HCT116 (cell line): ENCODE measurements at regions not wholly inside any gene's neighbourhood (a gene's known extent, or its start where the extent isn't known, plus 50 kb on each side); places are given as distances from the start of the nearest gene placed in this dataset.

Source experiments
- ATAC-seq: fragments of 200-7000 bp; cut with Tn5 transposase; 2 replicates; pipeline ENCODE4 v1.9.1; 2020; ENCODE audit warnings: mild to moderate bottlenecking, moderate library complexity
- BruUV-seq: library from RNA; stranded (reverse); fragments of 400-500 nt; replicated peaks from 2 replicates; lab custom pipeline; 2021; lab: Mats Ljungman, UMichigan
- CTCF ChIA-PET: fragments of 300-600 bp; sonication (Branson Sonifier 250); formaldehyde crosslinking; loops from one replicate; lab custom pipeline; 2021; ENCODE audit warnings: antibody characterized with exemption; lab: Charles Lee
- POLR2A ChIA-PET: fragments of 300-600, 350-600 bp; sonication (Branson Sonifier 250); formaldehyde crosslinking; loops from one replicate; lab custom pipeline; 2021; ENCODE audit warnings: antibody characterized with exemption; lab: Charles Lee
- RAD21 ChIA-PET, 2 experiments: fragments of 300-600 bp; sonication (Branson Sonifier 250); formaldehyde crosslinking; loops; one replicate each; lab custom pipeline; 2023; ENCODE audit warnings: low total read pairs in 2 of 2; ENCODE audit not compliant: uncharacterized antibody in 2 of 2, unreplicated experiment in 2 of 2, low non-redundant PET in 1 of 2; lab: Charles Lee
- DNase-seq: peaks from one replicate; pipeline ENCODE4 v3.0.0-alpha.2; 2010; ENCODE audit warnings: low read depth, low spot score
- H2AFZ ChIP-seq: fragments of 200-600 bp; shearing (Covaris generic), sonication (generic); 2 replicates; pipeline ENCODE4 v1.6.1; 2017; ENCODE audit warnings: low read depth, mixed run types, mixed read lengths, antibody characterized with exemption, low read length; ENCODE audit not compliant: poor library complexity, severe bottlenecking
- H3K27ac ChIP-seq: 2 replicates; pipeline ENCODE4 v1.5.1; 2012; ENCODE audit warnings: low read depth, low read length
- H3K27me3 ChIP-seq: fragments of 200-600 bp; sonication (generic); 2 replicates; pipeline ENCODE4 v1.6.1; 2016; ENCODE audit warnings: mixed run types, low read length, mixed read lengths; ENCODE audit not compliant: insufficient read depth
- H3K36me3 ChIP-seq, 2 experiments: fragments of 200-500 bp in 1 of 2; fragments of 200-600 bp in 1 of 2; sonication (Bioruptor generic) in 1 of 2; sonication (generic) in 1 of 2; 2 replicates each; pipeline versions ENCODE4 v1.5.1 to v1.6.1; 2014 to 2016; ENCODE audit warnings: low read length in 2 of 2, inconsistent platforms in 1 of 2, mixed read lengths in 1 of 2, mixed run types in 1 of 2; ENCODE audit not compliant: insufficient read depth in 2 of 2, control insufficient read depth in 1 of 2
- H3K4me1 ChIP-seq, 2 experiments: fragments of 200-600 bp in 1 of 2; sonication (generic) in 1 of 2; 2 replicates each; pipeline versions ENCODE4 v1.5.1 to v1.6.1; 2012 to 2017; ENCODE audit warnings: low read length in 2 of 2, inconsistent platforms in 1 of 2, mild to moderate bottlenecking in 1 of 2, mixed read lengths in 1 of 2, mixed run types in 1 of 2, moderate library complexity in 1 of 2; ENCODE audit not compliant: insufficient read depth in 2 of 2, control insufficient read depth in 1 of 2
- H3K4me2 ChIP-seq: fragments of 200-600 bp; sonication (generic); 2 replicates; pipeline ENCODE4 v1.6.1; 2017; ENCODE audit warnings: mixed run types, low read length, mixed read lengths
- H3K4me3 ChIP-seq, 2 experiments: fragments of 200-600 bp in 1 of 2; sonication (generic) in 1 of 2; replicated peaks in 1 of 2; 2 replicates each; pipeline ENCODE4 v1.5.1; 2011 to 2016; ENCODE audit warnings: low read length in 2 of 2, control low read depth in 1 of 2, low read depth in 1 of 2, mild to moderate bottlenecking in 1 of 2, mixed read lengths in 1 of 2, mixed run types in 1 of 2
- H3K79me2 ChIP-seq: fragments of 200-600 bp; sonication (generic); 2 replicates; pipeline ENCODE4 v1.6.1; 2017; ENCODE audit warnings: mild to moderate bottlenecking, mixed run types, low read length, moderate library complexity, mixed read lengths; ENCODE audit not compliant: insufficient read depth
- H3K9ac ChIP-seq: fragments of 200-600 bp; sonication (generic); 2 replicates; pipeline ENCODE4 v1.6.1; 2016; ENCODE audit warnings: low read length, mixed read lengths
- H3K9me2 ChIP-seq: fragments of 200-600 bp; sonication (generic), shearing (Covaris generic); 2 replicates; pipeline ENCODE4 v1.6.1; 2017; ENCODE audit warnings: mixed run types, mild to moderate bottlenecking, moderate library complexity; ENCODE audit not compliant: insufficient read depth
- H3K9me3 ChIP-seq, 2 experiments: fragments of 200-500 bp in 1 of 2; fragments of 200-600 bp in 1 of 2; sonication (Bioruptor generic) in 1 of 2; sonication (generic) in 1 of 2; 2 replicates each; pipeline ENCODE4 v1.6.1; 2014 to 2017; ENCODE audit warnings: low read length in 2 of 2, mixed read lengths in 2 of 2, inconsistent platforms in 1 of 2, low read depth in 1 of 2, mild to moderate bottlenecking in 1 of 2, mixed run types in 1 of 2, moderate library complexity in 1 of 2; ENCODE audit not compliant: control insufficient read depth in 1 of 2, insufficient read depth in 1 of 2
- H4K20me1 ChIP-seq: fragments of 200-600 bp; sonication (generic), shearing (Covaris generic); 2 replicates; pipeline ENCODE4 v1.6.1; 2017; ENCODE audit warnings: mixed run types, mild to moderate bottlenecking, moderate library complexity; ENCODE audit not compliant: insufficient read depth
- CTCF ChIP-seq, 3 experiments: fragments of 200-600 bp in 1 of 3; sonication (generic) in 1 of 3; IDR thresholded peaks in 2 of 3; conservative IDR thresholded peaks in 1 of 3; 2 replicates each; pipeline ENCODE4 v1.5.1; 2012 to 2017; ENCODE audit warnings: low read depth in 2 of 3, low read length in 2 of 3, antibody characterized with exemption in 1 of 3, borderline replicate concordance in 1 of 3, control low read depth in 1 of 3, mild to moderate bottlenecking in 1 of 3, mixed read lengths in 1 of 3, mixed run types in 1 of 3, moderate library complexity in 1 of 3; ENCODE audit not compliant: insufficient read depth in 1 of 3
- EZH2 ChIP-seq: fragments of 200-600 bp; sonication (generic); IDR thresholded peaks from 2 replicates; pipeline ENCODE4 v1.6.1; 2017; ENCODE audit warnings: antibody characterized with exemption, mixed run types
- EZH2phosphoT487 ChIP-seq: fragments of 200-600 bp; IDR thresholded peaks from 2 replicates; pipeline ENCODE4 v1.6.1; 2018; ENCODE audit warnings: antibody characterized with exemption, borderline replicate concordance
- FOSL1 ChIP-seq: IDR thresholded peaks from 2 replicates; pipeline ENCODE4 v1.6.1; 2012; ENCODE audit warnings: low read depth
- RAD21 ChIP-seq: IDR thresholded peaks from 2 replicates; pipeline ENCODE4 v1.6.1; 2012; ENCODE audit warnings: low read depth, mild to moderate bottlenecking
- SRF ChIP-seq: IDR thresholded peaks from 2 replicates; pipeline ENCODE4 v1.6.1; 2012; ENCODE audit warnings: low read depth
- TCF7L2 ChIP-seq: IDR thresholded peaks from 2 replicates; pipeline ENCODE4 v1.7.0; 2011; ENCODE audit warnings: borderline replicate concordance, inconsistent platforms; ENCODE audit not compliant: insufficient read depth, insufficient read length; ENCODE audit errors: extremely low read depth
- ZFX ChIP-seq: fragments of 450-650 bp; IDR thresholded peaks from 2 replicates; pipeline ENCODE4 v1.6.1; 2017
- intact Hi-C: fragments of 100-400 bp; cut with micrococcal nuclease; formaldehyde crosslinking; loops from 2 replicates; pipeline ENCODE4 v1.10.0; 2022
- TF ChIP-seq, protein P1 (sequence below): IDR thresholded peaks from 2 replicates; pipeline ENCODE4 v1.6.1; 2012

DNA sequence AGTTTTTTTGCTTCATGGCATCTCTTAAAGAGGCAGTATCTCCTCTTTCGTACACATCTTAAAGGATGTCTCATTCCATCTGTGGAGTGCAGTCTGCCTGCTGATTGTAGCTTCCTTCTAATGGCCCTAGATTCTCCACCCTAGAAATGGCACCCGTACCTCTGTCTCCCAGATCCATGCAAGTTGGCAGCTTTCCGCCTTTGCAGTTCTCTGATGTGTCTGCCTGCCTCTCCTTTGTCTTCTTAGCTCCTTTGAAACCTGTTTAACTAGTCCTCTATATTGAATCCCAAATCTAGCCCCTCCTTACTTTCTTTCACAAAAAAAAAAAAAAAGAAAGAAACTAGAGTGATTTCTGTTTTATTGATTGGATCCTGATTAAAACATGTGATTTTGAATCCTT lies 1025.0 kb downstream of the ZPLD1 start:
- Histone ChIP-seq H3K9me3 (no peaks in the 10 kb centered on the region), H3K9me2 (no peaks in the 10 kb centered on the region), H3K4me3 (no peak overlapping the region), H4K20me1 (no peaks in the 10 kb centered on the region), H3K79me2 (no peaks in the 10 kb centered on the region), H3K27me3 (no peaks in the 10 kb centered on the region), H3K4me1 (no peaks in the 10 kb centered on the region), H3K4me2 (no peak overlapping the region), H3K9ac (no peak overlapping the region), H3K36me3 (no peaks in the 10 kb centered on the region), H2AFZ (no peak overlapping the region), H3K27ac (no peak overlapping the region)
- ChIA-PET RAD21 (no interaction called here), CTCF (no interaction called here), POLR2A (no interaction called here)
- no peak for DNase-seq
- intact Hi-C loops = no loop called here
- no peak for ATAC-seq
- TF ChIP-seq ZFX = no peak
- TF ChIP-seq SRF = no peak
- no TSS peak for BruUV-seq

GRCh38 chr3:103470498-103470897 lies 1035.7 kb downstream of the ZPLD1 start:
- no peak overlapping the region for H3K4me3 ChIP-seq
- RAD21 ChIA-PET = no interaction called here
- no peak overlapping the region for H3K27ac ChIP-seq
- DNase-seq = no peak
- H3K9me2 ChIP-seq = no peaks in the 10 kb centered on the region; the same call in 1 of the 2 replicates
- H3K9ac ChIP-seq = no peak overlapping the region
- CTCF ChIA-PET = no interaction called here
- no TSS peak for BruUV-seq
- H4K20me1 ChIP-seq = no peaks in the 10 kb centered on the region
- no peaks in the 10 kb centered on the region for H3K79me2 ChIP-seq
- TF ChIP-seq EZH2phosphoT487 = no peak
- no peak for TF ChIP-seq RAD21
- no peak for TF ChIP-seq ZFX
- TF ChIP-seq, protein P1, sequence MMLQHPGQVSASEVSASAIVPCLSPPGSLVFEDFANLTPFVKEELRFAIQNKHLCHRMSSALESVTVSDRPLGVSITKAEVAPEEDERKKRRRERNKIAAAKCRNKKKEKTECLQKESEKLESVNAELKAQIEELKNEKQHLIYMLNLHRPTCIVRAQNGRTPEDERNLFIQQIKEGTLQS = no peak
- TF ChIP-seq EZH2 = no peak
- no peak for TF ChIP-seq TCF7L2
- no peak for TF ChIP-seq CTCF (IDR thresholded peaks at IDR 0.05 in 2 of 3, conservative IDR thresholded peaks at IDR 0.05 in 1 of 3; ENCODE audit: borderline replicate concordance in 1 of 3, insufficient read depth in 1 of 3, low read depth in 2 of 3, low read length in 2 of 3)
- no peak for TF ChIP-seq FOSL1
- H3K4me2 ChIP-seq = no peak overlapping the region
- H3K27me3 ChIP-seq = no peaks in the 10 kb centered on the region
- POLR2A ChIA-PET = no interaction called here
- H3K9me3 ChIP-seq = no peaks in the 10 kb centered on the region
- H2AFZ ChIP-seq = no peak overlapping the region
- intact Hi-C loops = no loop called here
- no peak for ATAC-seq
- H3K36me3 ChIP-seq = no peaks in the 10 kb centered on the region
- no peaks in the 10 kb centered on the region for H3K4me1 ChIP-seq
